ENCODE measurements at regions not wholly inside any gene's neighbourhood (a gene's known extent, or its start where the extent isn't known, plus 50 kb on each side); places are given as distances from the start of the nearest gene placed in this dataset.
A peak's percentile ranks its signal among the peaks of the same experiment; 100 is the strongest.

GRCh38 chr10:124268976-124269375, 149.7 kb downstream of the OAT start:
- Mint-ChIP-seq H3K9me3 (peaks cover 18 to 28% (median 23%) of the 10 kb centered on the region in 7 donors), H3K4me1 (peaks cover 0 to 2% (median 0%) of the 10 kb centered on the region in 3 donors), H3K4me3 (no peak overlapping the region), H3K27ac (peak overlapping the region in 2 of 6 donors; percentile 39 to 63), H3K36me3 (peaks cover 13 to 29% of the 10 kb centered on the region in 2 donors), H3K27me3 (peaks cover 0 to 17% (median 9%) of the 10 kb centered on the region in 3 donors)
- DNase-seq (no peak), ATAC-seq (ENCODE audit: low read depth in 2 of 2) (no peak)

- H3K9me3 Mint-ChIP-seq: peaks cover 13 to 18% (median 15%) of the 10 kb centered on the region in 7 donors
- no peak overlapping the region for H3K4me3 Mint-ChIP-seq
- peaks cover 0 to 2% (median 0%) of the 10 kb centered on the region in 3 donors for H3K4me1 Mint-ChIP-seq
- ATAC-seq (ENCODE audit: low read depth in 2 of 2) (no peak), DNase-seq (no peak)
- peaks cover 9 to 23% of the 10 kb centered on the region in 2 donors for H3K36me3 Mint-ChIP-seq
- peaks cover 0 to 17% (median 9%) of the 10 kb centered on the region in 3 donors for H3K27me3 Mint-ChIP-seq
- no peak overlapping the region for H3K27ac Mint-ChIP-seq
Observed at GRCh38 chr10:124267911-124268549, 150.7 kb downstream of the OAT start.

- ATAC-seq (ENCODE audit: low read depth in 2 of 2): no peak
- no peak overlapping the region for H3K4me3 Mint-ChIP-seq
- H3K36me3 Mint-ChIP-seq: peaks cover 8 to 16% of the 10 kb centered on the region in 2 donors
- peaks cover 6 to 12% (median 10%) of the 10 kb centered on the region in 7 donors for H3K9me3 Mint-ChIP-seq
- no peak for DNase-seq
- H3K4me1 Mint-ChIP-seq: peaks cover 0 to 2% (median 0%) of the 10 kb centered on the region in 3 donors
- H3K27me3 Mint-ChIP-seq: peaks cover 0 to 17% (median 9%) of the 10 kb centered on the region in 3 donors
- H3K27ac Mint-ChIP-seq: no peak overlapping the region
Observed at GRCh38 chr10:124267231-124267885, 151.4 kb downstream of the OAT start.

- H3K4me3 Mint-ChIP-seq: no peak overlapping the region
- H3K36me3 Mint-ChIP-seq: peaks cover 2 to 9% of the 10 kb centered on the region in 2 donors
- ATAC-seq (ENCODE audit: low read depth in 2 of 2) (no peak), DNase-seq (no peak)
- no peak overlapping the region for H3K27ac Mint-ChIP-seq
- peaks cover 0 to 5% (median 3%) of the 10 kb centered on the region in 7 donors for H3K9me3 Mint-ChIP-seq
- peaks cover 0 to 12% (median 9%) of the 10 kb centered on the region in 3 donors for H3K27me3 Mint-ChIP-seq
- H3K4me1 Mint-ChIP-seq: peaks cover 0 to 2% (median 0%) of the 10 kb centered on the region in 3 donors
Observed at GRCh38 chr10:124266468-124267230, 152.1 kb downstream of the OAT start.

- ATAC-seq (ENCODE audit: low read depth in 2 of 2): no peak
Observed at GRCh38 chr10:124265776-124266467, 152.8 kb downstream of the OAT start.

GRCh38 chr10:124265391-124265745, 153.4 kb downstream of the OAT start:
- peaks cover 0 to 10% (median 9%) of the 10 kb centered on the region in 3 donors for H3K27me3 Mint-ChIP-seq
- H3K9me3 Mint-ChIP-seq: peaks cover 0 to 1% (median 0%) of the 10 kb centered on the region in 7 donors
- no peaks in the 10 kb centered on the region for H3K36me3 Mint-ChIP-seq
- H3K27ac Mint-ChIP-seq: no peak overlapping the region
- ATAC-seq (ENCODE audit: low read depth in 2 of 2) (no peak), DNase-seq (no peak)
- H3K4me1 Mint-ChIP-seq: peaks cover 0 to 2% (median 0%) of the 10 kb centered on the region in 3 donors
- no peak overlapping the region for H3K4me3 Mint-ChIP-seq

More at GRCh38 chr10:124265776-124266467, 152.8 kb downstream of the OAT start:
- DNase-seq: no peak
- H3K27me3 Mint-ChIP-seq: peaks cover 0 to 10% (median 9%) of the 10 kb centered on the region in 3 donors
- H3K27ac Mint-ChIP-seq: no peak overlapping the region
- H3K9me3 Mint-ChIP-seq: peaks cover 0 to 1% (median 0%) of the 10 kb centered on the region in 7 donors
- H3K4me3 Mint-ChIP-seq: no peak overlapping the region
- H3K4me1 Mint-ChIP-seq: peaks cover 0 to 2% (median 0%) of the 10 kb centered on the region in 3 donors
- H3K36me3 Mint-ChIP-seq: peaks cover 0 to 2% of the 10 kb centered on the region in 2 donors

GRCh38 chr10:124264711-124265390, 153.9 kb downstream of the OAT start:
- Mint-ChIP-seq H3K36me3 (no peaks in the 10 kb centered on the region), H3K27me3 (peaks cover 0 to 10% (median 9%) of the 10 kb centered on the region in 3 donors), H3K9me3 (no peaks in the 10 kb centered on the region), H3K27ac (no peak overlapping the region), H3K4me3 (no peak overlapping the region), H3K4me1 (peaks cover 0 to 2% (median 0%) of the 10 kb centered on the region in 3 donors)
- no peak for ATAC-seq (ENCODE audit: low read depth in 2 of 2)
- DNase-seq: no peak

- Mint-ChIP-seq H3K27me3 (peaks cover 0 to 7% (median 6%) of the 10 kb centered on the region in 3 donors), H3K4me3 (no peak overlapping the region), H3K4me1 (peaks cover 0 to 2% (median 0%) of the 10 kb centered on the region in 3 donors), H3K9me3 (no peaks in the 10 kb centered on the region), H3K27ac (no peak overlapping the region), H3K36me3 (no peaks in the 10 kb centered on the region)
- ATAC-seq (ENCODE audit: low read depth in 2 of 2): no peak
- no peak for DNase-seq
Observed at GRCh38 chr10:124264271-124264670, 154.5 kb downstream of the OAT start.

- Mint-ChIP-seq H3K4me3 (no peak overlapping the region), H3K36me3 (no peaks in the 10 kb centered on the region), H3K4me1 (peaks cover 0 to 2% (median 0%) of the 10 kb centered on the region in 3 donors), H3K9me3 (peaks cover 0 to 3% (median 0%) of the 10 kb centered on the region in 7 donors), H3K27me3 (peaks cover 0 to 1% (median under 1%) of the 10 kb centered on the region in 3 donors), H3K27ac (no peak overlapping the region)
- ATAC-seq (ENCODE audit: low read depth in 2 of 2): no peak
- DNase-seq: no peak
Observed at GRCh38 chr10:124263726-124264125, 155.0 kb downstream of the OAT start.

- H3K27me3 Mint-ChIP-seq: no peaks in the 10 kb centered on the region
- DNase-seq (no peak), ATAC-seq (ENCODE audit: low read depth in 2 of 2) (no peak)
- H3K4me1 Mint-ChIP-seq: peaks cover 0 to 2% (median 0%) of the 10 kb centered on the region in 3 donors
- H3K27ac Mint-ChIP-seq: no peak overlapping the region
- no peaks in the 10 kb centered on the region for H3K36me3 Mint-ChIP-seq
- H3K4me3 Mint-ChIP-seq: no peak overlapping the region
- peaks cover 0 to 3% (median 0%) of the 10 kb centered on the region in 7 donors for H3K9me3 Mint-ChIP-seq
Observed at GRCh38 chr10:124262971-124263370, 155.8 kb downstream of the OAT start.

- peaks cover 0 to 2% (median 0%) of the 10 kb centered on the region in 3 donors for H3K4me1 Mint-ChIP-seq
- ATAC-seq (ENCODE audit: low read depth in 2 of 2): no peak
- no peaks in the 10 kb centered on the region for H3K36me3 Mint-ChIP-seq
- H3K27me3 Mint-ChIP-seq: no peaks in the 10 kb centered on the region
- no peak for DNase-seq
- no peak overlapping the region for H3K4me3 Mint-ChIP-seq
- peaks cover 0 to 3% (median 0%) of the 10 kb centered on the region in 7 donors for H3K9me3 Mint-ChIP-seq
- H3K27ac Mint-ChIP-seq: no peak overlapping the region
Observed at GRCh38 chr10:124262234-124262865, 156.4 kb downstream of the OAT start.

- ATAC-seq (ENCODE audit: low read depth in 2 of 2) (no peak), DNase-seq (no peak)
- H3K27me3 Mint-ChIP-seq: no peaks in the 10 kb centered on the region
- peak overlapping the region in 2 of 6 donors; percentile 56 to 84 for H3K27ac Mint-ChIP-seq
- H3K4me3 Mint-ChIP-seq: no peak overlapping the region
- H3K9me3 Mint-ChIP-seq: peaks cover 0 to 13% (median 5%) of the 10 kb centered on the region in 7 donors
- peaks cover 0 to 9% of the 10 kb centered on the region in 2 donors for H3K36me3 Mint-ChIP-seq
- no peaks in the 10 kb centered on the region for H3K4me1 Mint-ChIP-seq
Observed at GRCh38 chr10:124259139-124259825, 159.4 kb downstream of the OAT start.

Measured in naive B cell (primary cell).